ENCODE measurements at regions not wholly inside any gene's neighbourhood (a gene's known extent, or its start where the extent isn't known, plus 50 kb on each side); places are given as distances from the start of the nearest gene placed in this dataset.

DNA sequence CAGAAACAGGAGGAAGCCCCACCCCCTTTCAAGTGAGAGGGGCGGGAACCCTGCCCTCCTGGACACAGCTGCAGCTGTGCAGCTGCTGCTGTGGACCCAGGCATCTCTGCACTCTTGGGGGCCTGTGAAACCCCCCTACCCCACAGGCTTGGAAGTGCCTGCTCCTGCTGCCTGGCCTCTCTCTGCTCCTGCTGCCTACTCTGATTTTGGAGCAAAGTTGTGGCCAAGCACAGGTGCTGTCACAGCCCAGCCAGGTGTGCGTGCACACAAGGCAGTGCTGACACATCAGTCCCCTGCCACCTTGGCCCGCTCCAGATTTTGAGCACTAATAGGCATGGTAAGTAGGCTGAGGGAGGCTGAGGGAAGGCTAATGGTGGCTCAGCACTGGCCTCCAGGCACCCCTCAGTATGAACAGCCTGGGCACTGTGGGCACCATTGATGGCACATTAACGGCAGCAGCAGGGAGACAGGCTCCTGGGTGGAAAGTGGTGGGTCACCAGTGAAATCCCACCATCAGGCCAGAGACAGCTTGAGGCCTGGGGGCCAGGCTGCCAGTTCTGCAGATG, 890.9 kb downstream of the GBE1 start:
- TF ChIP-seq, protein P1, sequence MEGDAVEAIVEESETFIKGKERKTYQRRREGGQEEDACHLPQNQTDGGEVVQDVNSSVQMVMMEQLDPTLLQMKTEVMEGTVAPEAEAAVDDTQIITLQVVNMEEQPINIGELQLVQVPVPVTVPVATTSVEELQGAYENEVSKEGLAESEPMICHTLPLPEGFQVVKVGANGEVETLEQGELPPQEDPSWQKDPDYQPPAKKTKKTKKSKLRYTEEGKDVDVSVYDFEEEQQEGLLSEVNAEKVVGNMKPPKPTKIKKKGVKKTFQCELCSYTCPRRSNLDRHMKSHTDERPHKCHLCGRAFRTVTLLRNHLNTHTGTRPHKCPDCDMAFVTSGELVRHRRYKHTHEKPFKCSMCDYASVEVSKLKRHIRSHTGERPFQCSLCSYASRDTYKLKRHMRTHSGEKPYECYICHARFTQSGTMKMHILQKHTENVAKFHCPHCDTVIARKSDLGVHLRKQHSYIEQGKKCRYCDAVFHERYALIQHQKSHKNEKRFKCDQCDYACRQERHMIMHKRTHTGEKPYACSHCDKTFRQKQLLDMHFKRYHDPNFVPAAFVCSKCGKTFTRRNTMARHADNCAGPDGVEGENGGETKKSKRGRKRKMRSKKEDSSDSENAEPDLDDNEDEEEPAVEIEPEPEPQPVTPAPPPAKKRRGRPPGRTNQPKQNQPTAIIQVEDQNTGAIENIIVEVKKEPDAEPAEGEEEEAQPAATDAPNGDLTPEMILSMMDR (IDR thresholded peaks at IDR 0.05) = no peak
- TF ChIP-seq POLR2A (IDR thresholded peaks at IDR 0.05) (no peak), EP300 (IDR thresholded peaks at IDR 0.05) (no peak)

All from tibial nerve (tissue), 4 donors.